SK-N-MC (cell line): ENCODE measurements at regions not wholly inside any gene's neighbourhood (a gene's known extent, or its start where the extent isn't known, plus 50 kb on each side); places are given as distances from the start of the nearest gene placed in this dataset.

Experiments used
- DNase-seq: peaks from one replicate; pipeline ENCODE4 v3.0.0-alpha.2; 2011; ENCODE audit warnings: low read depth, low spot score
- H3K27ac ChIP-seq: fragments of 200-600 bp; sonication (generic); 2 replicates; pipeline ENCODE4 v1.5.1; 2016; ENCODE audit warnings: mixed run types
- H3K36me3 ChIP-seq: fragments of 200-600 bp; sonication (generic); 2 replicates; pipeline ENCODE4 v1.6.1; 2017; ENCODE audit warnings: antibody characterized with exemption, low read length, mixed read lengths; ENCODE audit not compliant: insufficient read depth
- H3K4me3 ChIP-seq: fragments of 200-600 bp; sonication (generic); 2 replicates; pipeline ENCODE4 v1.5.1; 2016
- H3K9ac ChIP-seq: fragments of 200-600 bp; sonication (generic); 2 replicates; pipeline ENCODE4 v1.8.0; 2017; ENCODE audit warnings: mixed run types, mixed read lengths; ENCODE audit not compliant: insufficient read length
- H3K9me3 ChIP-seq: fragments of 200-600 bp; sonication (generic); 2 replicates; pipeline ENCODE4 v1.6.1; 2017; ENCODE audit warnings: low read depth, mild to moderate bottlenecking, antibody characterized with exemption, low read length, moderate library complexity, mixed read lengths
- EZH2 ChIP-seq: fragments of 200-600 bp; sonication (generic); IDR thresholded peaks from one replicate; pipeline ENCODE4 v1.6.1; 2017; ENCODE audit warnings: antibody characterized with exemption
- FOXP2 ChIP-seq: optimal IDR thresholded peaks from 2 replicates; pipeline ENCODE3; 2011; ENCODE audit warnings: mild to moderate bottlenecking, moderate library complexity; ENCODE audit not compliant: insufficient read depth; ENCODE audit errors: extremely low read length, control extremely low read depth
- POLR2AphosphoS5 ChIP-seq: IDR thresholded peaks from 2 replicates; pipeline ENCODE4 v1.6.1; 2012; ENCODE audit warnings: mild to moderate bottlenecking, low read depth, low read length, borderline replicate concordance

DNA sequence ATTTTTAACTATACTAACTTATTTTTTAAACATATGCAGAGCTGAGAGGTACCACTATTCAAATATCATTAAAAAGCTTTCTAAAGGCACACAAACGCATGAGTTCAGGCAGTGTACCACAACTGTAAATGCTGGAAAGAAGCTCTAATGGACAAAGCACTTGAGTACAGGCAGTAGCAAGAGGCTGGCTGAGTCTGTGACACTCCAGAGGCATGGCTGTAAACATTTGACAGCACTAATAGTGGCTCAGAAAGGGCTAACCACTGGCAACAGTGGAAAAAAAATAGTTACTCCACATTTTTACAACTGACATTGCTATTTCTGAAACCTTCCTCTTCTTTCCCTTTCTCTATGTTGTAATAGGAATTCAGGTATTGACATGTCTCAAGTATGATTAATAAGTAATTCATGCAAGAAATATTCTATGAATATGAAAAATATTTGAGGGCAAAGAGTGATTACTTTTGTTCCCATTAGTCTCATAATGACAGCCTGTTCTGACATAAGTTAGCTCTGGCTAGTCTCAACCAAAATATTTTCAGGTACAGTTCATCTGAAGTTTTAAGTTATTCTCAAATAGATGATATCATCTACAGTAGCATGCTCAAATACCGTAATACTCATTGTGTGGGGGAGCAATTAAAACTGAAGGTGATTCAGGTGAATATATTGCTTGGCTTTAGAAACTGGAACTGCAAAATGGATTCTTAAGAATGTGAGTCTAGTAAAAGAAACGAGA lies 324.0 kb upstream of the POT1 start:
- no peak for TF ChIP-seq FOXP2
- no peak for TF ChIP-seq EZH2
- TF ChIP-seq POLR2AphosphoS5 = no peak
- H3K9ac ChIP-seq = no peak overlapping the region
- H3K4me3 ChIP-seq = no peak overlapping the region
- no peak for DNase-seq
- H3K9me3 ChIP-seq = no peaks in the 10 kb centered on the region
- no peaks in the 10 kb centered on the region for H3K36me3 ChIP-seq
- no peak overlapping the region for H3K27ac ChIP-seq

DNA sequence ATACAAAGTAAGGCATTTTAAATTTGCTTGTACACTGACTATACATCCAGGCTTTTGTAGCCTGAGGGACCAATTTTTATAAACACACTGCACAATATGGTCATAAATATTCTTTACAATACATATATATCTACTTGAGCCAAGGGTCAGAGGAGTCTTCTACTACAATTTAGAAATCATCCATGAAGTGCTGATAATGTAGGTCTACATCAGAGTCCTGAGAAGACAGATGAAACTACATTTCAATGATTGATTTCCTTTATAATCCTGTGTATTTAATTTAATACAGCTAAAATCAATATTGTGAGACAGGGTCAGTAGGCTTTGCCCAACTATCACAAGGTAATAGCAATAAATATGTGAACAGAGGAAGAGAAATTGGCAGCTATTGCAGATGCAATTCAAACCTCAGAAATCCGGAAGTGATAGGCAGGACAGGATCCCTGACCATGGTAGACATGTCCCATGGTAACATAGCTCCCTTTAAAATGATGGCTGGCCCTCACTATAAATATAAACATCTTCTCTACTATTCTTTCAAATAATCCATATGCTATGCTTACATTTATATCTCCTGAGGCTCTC lies 318.0 kb upstream of the POT1 start:
- no peaks in the 10 kb centered on the region for H3K36me3 ChIP-seq
- no peak overlapping the region for H3K27ac ChIP-seq
- DNase-seq = no peak
- no peak overlapping the region for H3K9ac ChIP-seq
- no peak for TF ChIP-seq FOXP2
- no peak for TF ChIP-seq POLR2AphosphoS5
- TF ChIP-seq EZH2 = no peak
- no peaks in the 10 kb centered on the region for H3K9me3 ChIP-seq
- H3K4me3 ChIP-seq = no peak overlapping the region

DNA sequence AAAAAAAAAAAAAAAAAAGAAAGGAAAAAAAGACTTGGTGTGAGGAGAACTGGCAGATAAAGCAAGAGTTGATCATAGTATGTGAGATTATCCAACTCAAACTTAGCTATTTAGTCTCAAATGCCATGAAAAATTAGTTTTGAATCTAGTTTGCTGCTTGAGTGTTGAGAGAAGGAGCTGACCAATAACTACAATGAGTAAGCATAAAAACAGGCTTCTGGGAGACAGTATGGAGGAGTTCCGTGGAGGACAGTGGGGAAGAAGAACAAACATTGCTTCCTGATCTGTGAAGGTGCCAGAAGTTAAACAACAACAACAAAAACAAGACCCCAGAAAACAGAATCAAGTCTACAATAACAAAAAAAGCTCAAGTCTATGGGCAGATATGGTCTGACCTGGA lies 317.1 kb upstream of the POT1 start:
- Histone ChIP-seq H3K9me3 (no peaks in the 10 kb centered on the region), H3K36me3 (no peaks in the 10 kb centered on the region), H3K4me3 (no peak overlapping the region), H3K9ac (no peak overlapping the region), H3K27ac (no peak overlapping the region)
- no peak for DNase-seq
- TF ChIP-seq FOXP2 = no peak
- TF ChIP-seq EZH2 = no peak
- no peak for TF ChIP-seq POLR2AphosphoS5

DNA sequence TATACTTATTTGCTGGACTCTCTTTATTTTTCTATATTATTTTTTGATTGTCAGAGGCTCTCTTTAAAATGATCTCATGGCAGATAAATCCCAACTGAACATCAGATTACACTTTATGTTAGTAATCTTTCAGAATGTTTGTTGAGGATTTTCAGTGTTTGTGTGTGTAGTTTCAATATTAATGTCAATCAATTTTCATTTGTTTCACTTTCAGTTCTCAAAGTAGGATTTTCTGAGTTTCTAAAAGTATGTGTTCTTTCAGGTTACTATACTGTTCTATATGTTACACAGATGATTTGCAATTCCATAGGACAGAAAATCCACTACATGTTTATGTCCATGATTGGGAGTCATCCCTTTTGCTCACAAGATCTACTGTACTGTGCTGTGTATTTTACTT lies 311.9 kb upstream of the POT1 start:
- no peak for DNase-seq
- Histone ChIP-seq H3K36me3 (no peaks in the 10 kb centered on the region), H3K4me3 (no peak overlapping the region), H3K9me3 (no peaks in the 10 kb centered on the region), H3K9ac (no peak overlapping the region), H3K27ac (no peak overlapping the region)
- TF ChIP-seq EZH2 (no peak), POLR2AphosphoS5 (no peak), FOXP2 (no peak)

- Histone ChIP-seq H3K36me3 (no peaks in the 10 kb centered on the region), H3K27ac (no peak overlapping the region), H3K4me3 (no peak overlapping the region), H3K9ac (no peak overlapping the region), H3K9me3 (no peaks in the 10 kb centered on the region)
- no peak for TF ChIP-seq POLR2AphosphoS5
- TF ChIP-seq FOXP2 = no peak
- no peak for TF ChIP-seq EZH2
- no peak for DNase-seq
Measured at GRCh38 chr7:125222596-125222995, 293.0 kb upstream of the POT1 start.

- TF ChIP-seq FOXP2 = no peak
- TF ChIP-seq POLR2AphosphoS5 = no peak
- no peak for TF ChIP-seq EZH2
- no peak overlapping the region for H3K27ac ChIP-seq
- DNase-seq = no peak
- H3K9ac ChIP-seq = no peak overlapping the region
- no peaks in the 10 kb centered on the region for H3K36me3 ChIP-seq
- H3K9me3 ChIP-seq = no peaks in the 10 kb centered on the region
- H3K4me3 ChIP-seq = no peak overlapping the region
Measured at GRCh38 chr7:125218076-125218475, 288.5 kb upstream of the POT1 start.

- DNase-seq = no peak
- Histone ChIP-seq H3K9ac (no peak overlapping the region), H3K36me3 (no peaks in the 10 kb centered on the region), H3K27ac (no peak overlapping the region), H3K4me3 (no peak overlapping the region), H3K9me3 (no peaks in the 10 kb centered on the region)
- no peak for TF ChIP-seq POLR2AphosphoS5
- TF ChIP-seq FOXP2 = no peak
- no peak for TF ChIP-seq EZH2
Measured at GRCh38 chr7:125201002-125201401, 271.4 kb upstream of the POT1 start.

DNA sequence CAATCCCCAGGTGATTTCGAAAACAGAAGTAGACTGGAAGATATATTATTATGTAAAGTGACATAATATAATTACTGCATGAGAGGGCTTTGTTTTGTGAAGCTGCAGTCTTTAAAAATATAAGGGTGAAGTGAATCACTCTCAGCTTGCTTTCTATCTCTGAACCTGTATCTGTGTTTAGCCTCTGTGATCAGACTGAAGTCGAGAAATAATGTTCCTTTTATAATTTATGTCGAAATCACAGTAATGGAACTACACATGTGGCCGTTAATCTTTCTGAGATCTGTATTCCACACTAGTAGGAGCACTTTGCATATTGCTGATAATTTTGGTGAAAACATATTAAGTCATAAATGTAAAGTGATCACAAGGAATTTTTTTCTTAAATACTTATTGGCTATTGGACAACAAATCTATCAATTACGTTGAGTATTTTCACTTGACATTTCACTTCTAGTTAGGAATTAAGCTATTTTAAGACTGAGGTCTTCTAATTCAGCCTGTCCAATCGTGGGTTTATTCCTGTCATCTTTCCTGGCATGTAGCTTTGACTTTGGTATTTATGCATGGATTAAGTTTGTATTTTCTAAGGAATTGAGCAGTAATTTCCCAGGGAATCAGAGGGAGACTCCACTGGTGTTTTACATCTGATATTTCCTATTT lies 268.2 kb upstream of the POT1 start:
- TF ChIP-seq POLR2AphosphoS5 = no peak
- TF ChIP-seq EZH2 = no peak
- no peak for TF ChIP-seq FOXP2
- Histone ChIP-seq H3K4me3 (no peak overlapping the region), H3K36me3 (no peaks in the 10 kb centered on the region), H3K9ac (no peak overlapping the region), H3K9me3 (no peaks in the 10 kb centered on the region), H3K27ac (no peak overlapping the region)
- no peak for DNase-seq
